GM12891 (cell line): ENCODE measurements at regions not wholly inside any gene's neighbourhood (a gene's known extent, or its start where the extent isn't known, plus 50 kb on each side); places are given as distances from the start of the nearest gene placed in this dataset.

Source experiments
- POLR2A ChIP-seq: IDR thresholded peaks from 2 replicates; pipeline ENCODE4 v1.6.1; 2011; ENCODE audit warnings: low read depth, low read length, control low read depth
- POLR2AphosphoS5 ChIP-seq: IDR thresholded peaks from 2 replicates; pipeline ENCODE4 v1.6.1; 2011; ENCODE audit warnings: low read depth, low read length, control low read depth
- POU2F2 ChIP-seq: IDR thresholded peaks from 2 replicates; pipeline ENCODE4 v1.6.1; 2011; ENCODE audit warnings: low read depth, mild to moderate bottlenecking, control low read depth, low read length, moderate library complexity
- SPI1 ChIP-seq: IDR thresholded peaks from 2 replicates; pipeline ENCODE4 v1.6.1; 2011; ENCODE audit warnings: low read depth, low read length, control low read depth
- TAF1 ChIP-seq: IDR thresholded peaks from 2 replicates; pipeline ENCODE4 v1.6.1; 2011; ENCODE audit warnings: low read depth, low read length, control low read depth

- TF ChIP-seq POLR2A, result no peak
- no peak for TF ChIP-seq POLR2AphosphoS5
- no peak for TF ChIP-seq TAF1
- TF ChIP-seq SPI1, result no peak
- no peak for TF ChIP-seq POU2F2
These were observed 500.2 kb upstream of the ZEB2 start for GRCh38 chr2:145020139-145020538.
